Glomerular visceral epithelial cell (primary cell): ENCODE measurements at regions not wholly inside any gene's neighbourhood (a gene's known extent, or its start where the extent isn't known, plus 50 kb on each side); places are given as distances from the start of the nearest gene placed in this dataset.
"Not testable (repeated sequence)": the region's sequence is repeated elsewhere in the genome, so short reads cannot be mapped to it uniquely, and the experiment has no call there.

ENCODE experiments used
- DNase-seq: peaks from one replicate; pipeline ENCODE4 v3.0.0-alpha.2; 2016; ENCODE audit errors: extremely low spot score

- DNase-seq: no peak
Observed at GRCh38 chr5:153939101-153939500, 99.6 kb downstream of the FAM114A2 start.

- no peak for DNase-seq
Observed at GRCh38 chr5:153938191-153938842, 100.4 kb downstream of the FAM114A2 start.

- peak; percentile 25 for DNase-seq
Observed at GRCh38 chr5:153937661-153938060, 101.0 kb downstream of the FAM114A2 start.

DNA sequence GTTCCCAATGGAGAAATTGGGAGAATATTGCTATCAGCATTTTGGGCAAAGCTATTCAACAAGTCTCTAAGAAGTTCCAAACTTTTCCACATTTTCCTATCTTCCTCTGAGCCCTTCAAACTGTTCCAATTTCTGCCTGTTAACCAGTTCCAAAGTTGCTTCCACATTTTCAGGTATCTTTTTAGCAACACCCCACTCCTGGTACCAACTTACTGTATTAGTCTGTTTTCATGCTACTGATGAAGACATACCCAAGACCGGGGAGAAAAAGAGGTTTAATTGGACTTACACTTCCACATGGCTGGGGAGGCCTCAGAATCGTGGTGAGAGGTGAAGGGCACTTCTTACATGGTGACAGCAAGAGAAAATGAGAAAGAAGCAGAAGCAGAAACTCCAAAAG, 103.6 kb downstream of the FAM114A2 start:
- DNase-seq: not testable (repeated sequence)

DNA sequence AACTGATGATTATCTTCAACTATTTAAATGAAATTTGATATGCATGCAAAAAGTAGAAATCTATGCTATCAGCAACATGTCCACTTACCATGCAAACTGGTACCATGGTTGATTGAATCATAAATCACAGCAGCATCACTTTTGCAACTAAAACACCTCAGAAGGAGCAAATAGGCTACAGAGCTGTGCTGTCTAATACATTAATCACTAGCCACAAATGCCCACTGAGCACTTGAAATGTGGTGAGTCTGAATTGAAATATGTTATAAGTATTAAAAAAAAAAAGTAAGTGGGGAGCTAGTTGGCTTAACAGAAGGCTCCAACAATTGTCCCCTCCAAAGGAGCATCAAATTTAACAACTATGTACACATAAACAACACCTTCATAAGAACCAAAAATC, 112.5 kb downstream of the FAM114A2 start:
- no peak for DNase-seq

GRCh38 chr5:153919161-153919560, 119.5 kb downstream of the FAM114A2 start:
- DNase-seq: no peak

DNA sequence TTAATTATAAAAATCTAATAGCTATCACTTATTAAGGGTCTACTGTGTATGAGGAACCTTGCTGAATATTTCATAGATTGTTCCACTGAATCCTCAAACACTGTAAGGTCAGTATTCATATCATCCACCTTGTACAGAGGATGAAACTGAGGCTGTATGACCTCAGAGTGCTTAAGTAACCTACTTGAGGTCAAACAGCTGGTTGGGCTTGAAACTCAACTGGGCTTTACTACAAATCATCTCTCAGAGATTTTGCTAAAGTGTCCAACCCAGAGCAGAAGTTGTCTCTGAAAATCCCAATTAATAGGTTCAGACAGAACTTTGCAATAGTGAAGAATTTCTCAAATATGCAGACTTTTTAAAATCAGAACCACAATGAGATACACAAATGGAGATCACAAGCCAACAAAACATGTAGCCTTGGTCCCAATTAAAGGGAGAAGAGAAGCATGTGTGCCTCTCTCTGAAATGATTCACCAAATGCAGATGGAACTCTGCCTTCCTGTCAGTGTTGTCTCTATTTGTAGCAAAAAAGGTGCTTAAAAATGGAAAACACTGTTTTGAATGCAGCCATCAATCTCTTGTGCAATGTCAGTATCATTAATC, 131.4 kb downstream of the FAM114A2 start:
- DNase-seq: no peak

DNA sequence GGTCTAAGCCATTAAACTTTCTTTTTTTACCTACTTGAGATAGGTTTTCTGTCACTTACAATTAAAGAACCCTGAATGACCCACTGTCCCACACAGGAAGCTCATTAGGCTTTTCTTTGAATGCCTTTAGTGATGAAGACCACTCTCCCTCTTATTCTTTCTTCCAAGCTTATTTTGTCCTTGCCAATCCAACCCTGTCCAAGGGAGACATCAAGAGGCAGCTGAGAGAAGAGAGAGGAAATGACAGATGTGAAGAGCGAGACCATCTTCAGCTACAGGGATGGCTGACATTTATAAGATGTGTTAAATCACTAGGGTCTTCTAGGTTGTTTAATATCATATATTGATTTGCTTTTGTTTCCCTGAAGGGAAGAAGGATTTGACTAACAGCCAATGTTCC, 133.5 kb downstream of the FAM114A2 start:
- DNase-seq: no peak

DNA sequence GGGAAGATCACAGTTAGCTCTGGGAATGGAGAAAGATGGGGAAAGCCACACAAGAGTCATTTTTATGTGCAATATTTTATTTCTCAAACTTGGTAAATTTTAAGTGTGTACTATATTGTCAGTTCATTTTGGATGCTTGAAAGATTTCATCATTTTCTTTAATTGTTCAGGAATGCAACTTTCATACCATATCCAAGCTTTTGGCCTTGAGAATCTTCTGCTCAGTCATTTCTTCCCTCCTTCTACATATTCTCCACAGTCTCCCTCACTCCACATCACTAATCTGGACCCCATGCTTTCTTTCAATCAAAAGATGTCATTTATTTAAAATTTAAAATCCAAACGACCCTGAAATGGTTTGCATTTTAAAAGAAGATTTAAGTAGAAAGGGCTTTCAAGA, 135.4 kb downstream of the FAM114A2 start:
- DNase-seq: no peak

DNA sequence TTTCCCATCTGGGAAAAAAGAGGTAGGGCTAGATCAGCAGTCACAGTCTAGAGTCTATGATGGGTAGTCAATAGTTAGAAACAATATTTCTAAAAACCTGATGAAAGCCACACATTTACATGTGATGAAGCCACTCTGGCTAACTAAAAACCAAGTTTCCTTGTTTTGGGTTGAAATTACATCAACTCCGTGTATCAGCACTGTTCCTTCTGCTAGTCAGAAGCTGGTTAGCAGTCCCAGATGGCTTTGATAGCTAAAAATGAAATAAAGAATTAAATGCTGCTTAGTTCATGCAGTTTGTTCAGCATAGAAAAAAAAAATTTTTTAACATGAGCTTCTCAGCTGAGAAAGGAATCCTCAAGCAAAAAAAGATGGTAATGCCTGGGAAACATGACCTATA, 136.7 kb downstream of the FAM114A2 start:
- DNase-seq: no peak

GRCh38 chr5:153901449-153901848, 137.3 kb downstream of the FAM114A2 start:
- DNase-seq: no peak

DNA sequence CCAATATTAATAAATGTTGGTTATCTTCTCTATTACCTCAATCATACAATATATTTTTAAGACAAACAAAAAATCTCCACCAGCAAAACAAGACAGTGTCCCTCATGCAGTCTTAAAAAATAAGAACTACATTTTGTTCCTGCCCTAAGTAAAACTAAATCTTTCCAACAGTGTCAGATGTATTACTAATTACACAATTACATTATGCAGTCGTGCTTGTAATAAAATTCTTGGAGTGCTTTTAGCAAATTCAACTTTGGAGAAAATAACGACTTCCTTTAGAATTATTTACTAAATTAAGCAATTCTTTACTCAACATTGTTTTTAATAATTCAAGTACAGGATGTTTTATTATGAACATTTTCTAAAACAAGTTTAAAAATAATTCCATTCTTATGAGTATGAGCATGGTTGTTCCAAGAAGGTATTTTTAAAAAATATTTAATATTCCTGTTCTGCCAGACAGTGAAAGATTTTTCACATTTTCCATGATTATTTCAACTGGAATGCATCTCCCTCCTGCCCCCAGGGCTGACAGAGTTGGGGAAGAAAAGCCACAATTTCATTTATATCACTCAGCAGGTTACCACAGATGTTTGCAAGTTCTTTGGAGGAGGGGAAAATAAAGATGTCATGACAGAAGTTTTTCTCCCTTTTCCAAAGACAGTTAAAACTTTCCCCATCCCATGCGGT, 137.9 kb downstream of the FAM114A2 start:
- DNase-seq: peak; percentile 48

GRCh38 chr5:153899746-153900145, 139.0 kb downstream of the FAM114A2 start:
- no peak for DNase-seq

DNA sequence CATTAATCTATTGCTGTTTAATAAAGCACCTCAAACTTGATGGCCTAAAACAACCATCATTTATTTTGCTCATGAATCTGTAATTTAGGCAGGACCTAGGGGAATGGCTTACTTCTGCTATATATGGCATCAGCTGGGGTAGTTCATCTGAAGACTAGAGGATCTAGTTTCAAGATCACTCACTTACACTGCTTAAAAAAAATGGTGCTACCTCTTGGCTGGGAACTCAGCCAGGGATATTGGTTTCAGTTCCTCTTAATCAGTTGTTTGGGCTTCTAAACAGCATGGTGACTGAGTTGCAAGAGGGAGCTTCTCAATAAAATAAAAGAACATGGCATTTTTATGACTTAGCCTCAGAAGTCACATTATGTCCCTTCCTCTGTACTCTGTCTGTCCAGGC, 142.0 kb downstream of the FAM114A2 start:
- DNase-seq: no peak

- DNase-seq: no peak
Observed at GRCh38 chr5:153896117-153896516, 142.6 kb downstream of the FAM114A2 start.

DNA sequence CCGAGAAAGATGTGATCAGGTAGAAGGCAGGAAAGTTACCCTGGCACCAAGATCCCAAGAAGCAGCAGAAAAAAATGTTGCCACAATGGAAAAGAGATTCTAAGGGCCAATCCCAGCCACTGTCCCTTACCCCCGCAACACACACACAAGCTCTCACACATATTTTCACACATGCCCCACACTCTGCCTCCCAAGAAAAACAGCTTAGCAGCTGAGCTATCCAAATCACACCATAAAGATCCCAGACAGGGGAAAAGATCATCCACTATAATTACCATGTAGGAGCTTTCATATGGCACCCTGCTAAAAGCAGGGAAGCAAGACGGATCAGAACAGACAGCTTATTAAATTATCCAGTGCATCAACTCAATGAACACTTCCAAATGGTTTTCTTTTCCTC, 143.4 kb downstream of the FAM114A2 start:
- no peak for DNase-seq

DNA sequence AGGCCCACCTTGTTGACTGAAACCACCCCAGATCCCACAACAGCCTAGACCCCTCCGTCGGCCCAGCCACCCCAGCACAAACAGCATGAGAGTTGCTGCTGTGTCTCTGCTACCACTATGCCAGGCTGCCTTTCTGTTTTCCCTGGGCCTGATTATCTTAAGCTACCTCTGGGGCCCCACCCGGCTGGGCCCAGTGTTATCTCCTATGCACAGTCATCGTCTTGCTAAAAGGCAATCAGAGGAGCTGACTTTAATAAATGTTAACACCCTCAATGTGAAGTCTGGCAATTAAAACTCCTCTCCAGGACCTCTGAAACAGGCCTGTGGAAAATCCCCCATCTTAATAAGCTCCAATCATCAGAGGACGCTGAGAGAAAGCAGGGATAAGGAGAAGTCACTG, 144.9 kb downstream of the FAM114A2 start:
- no peak for DNase-seq

GRCh38 chr5:153891394-153891793, 147.3 kb downstream of the FAM114A2 start:
- DNase-seq: no peak

DNA sequence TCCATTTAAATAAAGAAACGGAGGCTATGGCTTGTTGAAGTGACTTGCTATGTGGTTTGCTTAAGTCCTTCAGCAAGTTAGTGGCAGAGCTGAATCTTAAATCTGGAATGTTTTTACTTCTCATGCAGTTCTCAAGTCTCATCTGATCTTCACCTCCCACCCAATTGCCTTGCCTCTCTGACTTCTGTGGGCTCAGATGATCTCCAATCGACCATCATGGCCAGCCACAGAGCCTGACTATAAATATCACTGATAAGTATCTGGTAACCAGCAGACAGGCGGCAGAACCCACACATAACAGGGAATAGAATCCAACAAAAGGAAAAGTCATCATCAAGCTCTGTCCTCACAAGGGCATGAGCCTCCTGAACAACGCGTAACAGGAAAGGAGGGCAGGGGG, 149.9 kb downstream of the FAM114A2 start:
- no peak for DNase-seq

- no peak for DNase-seq
Observed at GRCh38 chr5:153885141-153885540, 153.6 kb downstream of the FAM114A2 start.

DNA sequence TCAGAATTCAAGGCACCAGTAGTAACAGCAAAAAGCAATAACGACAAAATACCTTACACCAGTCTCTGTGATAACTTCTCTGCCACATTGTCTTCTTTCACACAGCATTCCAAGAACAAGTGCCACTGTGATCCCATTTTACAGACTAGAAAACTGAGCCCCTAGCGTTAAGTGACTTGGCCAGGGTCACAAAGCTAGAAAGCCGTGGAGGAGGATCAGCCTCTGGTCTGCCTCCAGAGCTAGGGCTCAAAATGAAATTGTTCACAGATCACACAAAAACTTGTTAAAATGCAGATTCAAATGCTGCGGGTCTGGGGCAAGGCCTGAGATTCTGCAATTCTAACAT, 154.1 kb downstream of the FAM114A2 start:
- no peak for DNase-seq

DNA sequence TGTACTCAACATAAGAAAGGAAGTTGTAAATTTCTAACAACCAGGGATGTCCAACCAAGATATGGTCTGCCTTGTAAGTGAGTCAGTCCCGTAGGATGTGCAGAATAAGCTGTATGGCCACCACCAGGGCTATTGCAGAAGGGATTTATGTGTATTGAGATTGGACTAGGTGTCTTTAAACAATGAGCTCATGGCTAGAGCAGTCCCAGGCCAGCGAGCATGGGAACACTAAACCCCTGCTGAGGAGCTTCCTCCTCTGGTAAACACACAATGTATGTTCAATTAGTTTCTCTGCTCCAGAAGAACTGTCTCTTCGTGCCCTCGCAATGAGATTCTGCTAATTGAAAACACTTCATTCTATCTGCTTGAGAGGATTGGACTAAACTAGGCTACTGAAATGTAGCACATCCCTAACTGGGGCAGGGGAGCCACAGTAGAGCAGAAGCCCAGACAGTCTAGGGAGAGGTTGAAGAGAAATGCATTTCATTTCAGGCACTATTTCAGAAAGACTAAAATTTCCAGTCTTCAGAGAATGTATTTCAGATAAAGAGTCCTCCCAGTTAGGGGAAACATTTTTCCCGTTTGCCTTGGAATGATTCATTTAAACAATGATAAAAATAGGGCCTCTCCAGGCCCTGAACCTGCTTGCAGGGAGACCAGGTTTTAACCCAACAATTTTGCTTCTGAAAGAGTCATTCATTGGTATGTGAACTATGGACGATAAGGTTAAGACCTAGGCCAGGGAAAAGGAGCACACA, 154.7 kb downstream of the FAM114A2 start:
- no peak for DNase-seq

DNA sequence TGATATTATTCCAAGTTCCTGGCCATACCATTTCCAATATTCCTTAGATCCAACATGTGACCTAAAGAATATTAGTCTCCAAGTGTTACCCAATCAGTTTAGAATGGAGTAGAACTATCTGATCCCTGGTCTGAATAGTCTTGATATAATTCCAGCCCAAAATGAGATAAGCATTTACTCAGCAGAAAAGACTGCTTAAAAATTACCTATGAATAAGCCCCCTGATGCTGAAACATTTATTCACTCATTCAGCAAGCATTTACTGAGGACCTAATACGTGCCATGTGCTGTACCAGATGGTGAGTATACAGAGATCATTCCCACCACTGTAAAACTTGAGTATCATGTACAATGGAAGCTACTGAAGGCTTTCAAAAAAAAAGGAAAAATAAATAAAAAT, 157.0 kb downstream of the FAM114A2 start:
- DNase-seq: no peak
